Astrocyte of the spinal cord (primary cell): ENCODE measurements at regions not wholly inside any gene's neighbourhood (a gene's known extent, or its start where the extent isn't known, plus 50 kb on each side); places are given as distances from the start of the nearest gene placed in this dataset.
A peak's percentile ranks its signal among the peaks of the same experiment; 100 is the strongest.
"Not testable (repeated sequence)": the region's sequence is repeated elsewhere in the genome, so short reads cannot be mapped to it uniquely, and the experiment has no call there.

ENCODE experiments used
- DNase-seq: peaks from one replicate; pipeline ENCODE4 v3.0.0; 2011; ENCODE audit warnings: low read depth, low spot score
- H3K4me3 ChIP-seq: 2 replicates; pipeline ENCODE4 v1.5.1; 2011; ENCODE audit warnings: low read depth, mild to moderate bottlenecking, low read length, moderate library complexity
- in situ Hi-C: cut with HindIII; loops from 2 replicates; pipeline ENCODE4 v1.10.0; 2017; ENCODE audit warnings: low sequenced_read_pairs
- TF ChIP-seq, protein P1 (sequence below): IDR thresholded peaks from 2 replicates; pipeline ENCODE4 v1.5.1; 2012; ENCODE audit warnings: low read depth, mild to moderate bottlenecking, low read length, inconsistent platforms

DNA sequence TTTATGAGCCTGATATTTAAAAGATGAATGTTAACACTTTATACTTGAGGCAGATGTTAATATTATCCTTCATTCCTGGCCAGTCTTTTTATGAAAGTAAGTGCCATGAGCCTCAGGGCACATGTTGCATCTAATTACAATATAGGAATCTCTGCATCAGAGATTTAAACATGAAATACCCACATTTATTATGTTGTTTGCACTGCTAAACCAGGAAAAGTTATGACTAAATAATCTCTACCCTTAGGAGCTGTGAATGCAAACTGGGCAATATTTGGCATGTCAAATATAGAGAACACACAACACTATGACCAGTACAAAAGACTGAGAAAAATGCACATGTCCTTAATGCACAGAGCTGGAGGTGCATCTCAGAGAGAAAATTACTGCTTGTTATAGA lies 526.1 kb upstream of the GRAMD2B start:
- in situ Hi-C loops: no loop called here
- no peak for DNase-seq
- TF ChIP-seq, protein P1, sequence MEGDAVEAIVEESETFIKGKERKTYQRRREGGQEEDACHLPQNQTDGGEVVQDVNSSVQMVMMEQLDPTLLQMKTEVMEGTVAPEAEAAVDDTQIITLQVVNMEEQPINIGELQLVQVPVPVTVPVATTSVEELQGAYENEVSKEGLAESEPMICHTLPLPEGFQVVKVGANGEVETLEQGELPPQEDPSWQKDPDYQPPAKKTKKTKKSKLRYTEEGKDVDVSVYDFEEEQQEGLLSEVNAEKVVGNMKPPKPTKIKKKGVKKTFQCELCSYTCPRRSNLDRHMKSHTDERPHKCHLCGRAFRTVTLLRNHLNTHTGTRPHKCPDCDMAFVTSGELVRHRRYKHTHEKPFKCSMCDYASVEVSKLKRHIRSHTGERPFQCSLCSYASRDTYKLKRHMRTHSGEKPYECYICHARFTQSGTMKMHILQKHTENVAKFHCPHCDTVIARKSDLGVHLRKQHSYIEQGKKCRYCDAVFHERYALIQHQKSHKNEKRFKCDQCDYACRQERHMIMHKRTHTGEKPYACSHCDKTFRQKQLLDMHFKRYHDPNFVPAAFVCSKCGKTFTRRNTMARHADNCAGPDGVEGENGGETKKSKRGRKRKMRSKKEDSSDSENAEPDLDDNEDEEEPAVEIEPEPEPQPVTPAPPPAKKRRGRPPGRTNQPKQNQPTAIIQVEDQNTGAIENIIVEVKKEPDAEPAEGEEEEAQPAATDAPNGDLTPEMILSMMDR: no peak
- H3K4me3 ChIP-seq: no peak overlapping the region

DNA sequence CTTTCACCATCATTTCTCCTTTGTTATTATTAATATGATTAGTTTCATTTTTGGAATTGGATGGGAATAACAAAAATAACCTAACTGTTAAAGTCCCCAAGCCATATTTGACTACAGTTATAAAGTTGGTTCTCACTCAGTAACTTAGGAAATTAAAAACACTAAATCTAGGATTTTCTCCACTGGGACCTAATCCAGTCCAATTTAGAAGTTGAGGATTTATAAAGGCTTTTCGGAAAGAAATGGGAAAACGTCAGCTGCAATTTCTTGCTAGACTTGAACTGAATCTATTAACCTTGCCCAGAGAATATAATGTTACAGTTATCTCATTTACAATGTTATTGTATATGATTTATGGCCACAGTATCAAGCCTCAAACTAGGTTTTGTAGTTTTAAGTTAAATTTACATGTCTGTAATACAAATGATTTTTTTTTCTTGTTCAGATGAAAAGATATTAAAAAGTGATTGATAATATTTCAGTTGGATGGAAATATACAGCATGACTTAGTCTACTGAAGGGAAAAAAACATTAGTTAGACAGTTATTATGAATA lies 524.3 kb upstream of the GRAMD2B start:
- no peak for DNase-seq
- H3K4me3 ChIP-seq: no peak overlapping the region
- in situ Hi-C loops: no loop called here
- TF ChIP-seq, protein P1: no peak

DNA sequence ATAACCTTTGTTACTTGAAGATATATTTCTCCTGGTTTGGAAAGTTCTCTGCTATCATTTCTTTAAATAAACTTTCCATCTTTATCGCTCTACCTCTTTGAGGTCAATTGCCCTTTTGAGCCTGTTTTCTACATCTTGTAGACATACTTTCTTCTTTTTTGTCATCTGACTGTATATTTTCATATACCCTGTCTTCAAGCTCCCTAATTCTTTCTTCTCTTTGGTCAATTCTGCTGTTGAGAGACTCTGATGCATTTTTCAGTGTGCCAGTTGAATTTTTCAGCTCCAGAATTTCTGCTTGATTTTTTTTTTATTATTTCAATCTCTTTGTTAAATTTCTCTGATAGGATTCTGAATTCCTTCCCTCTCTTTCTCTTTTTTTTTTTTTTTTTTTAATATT lies 511.2 kb upstream of the GRAMD2B start:
- H3K4me3 ChIP-seq: no peak overlapping the region
- in situ Hi-C loops: no loop called here

DNA sequence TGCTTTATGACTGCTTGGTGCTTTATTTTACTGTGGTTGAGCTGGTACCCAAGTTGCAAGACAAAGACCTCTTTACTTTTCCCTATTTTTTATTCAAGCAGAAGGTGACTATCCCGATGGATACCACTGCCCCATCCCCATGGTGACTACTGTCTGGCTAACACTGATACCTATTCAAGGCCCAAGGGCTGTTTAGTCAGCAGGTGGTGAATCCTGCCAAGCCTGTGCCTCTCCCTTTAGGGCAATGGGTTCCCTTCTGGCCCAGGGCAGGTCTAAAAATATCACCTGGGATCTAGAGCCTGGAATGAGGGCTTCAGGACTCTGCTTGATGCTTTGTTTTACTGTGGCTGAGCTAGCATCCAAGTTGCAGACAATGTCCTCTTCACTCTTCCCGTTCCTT lies 510.0 kb upstream of the GRAMD2B start:
- DNase-seq: no peak
- in situ Hi-C loops: no loop called here
- TF ChIP-seq, protein P1: no peak
- no peak overlapping the region for H3K4me3 ChIP-seq

More for the DNA sequence above, 511.2 kb upstream of the GRAMD2B start:
- no peak for DNase-seq
- TF ChIP-seq, protein P1: no peak

DNA sequence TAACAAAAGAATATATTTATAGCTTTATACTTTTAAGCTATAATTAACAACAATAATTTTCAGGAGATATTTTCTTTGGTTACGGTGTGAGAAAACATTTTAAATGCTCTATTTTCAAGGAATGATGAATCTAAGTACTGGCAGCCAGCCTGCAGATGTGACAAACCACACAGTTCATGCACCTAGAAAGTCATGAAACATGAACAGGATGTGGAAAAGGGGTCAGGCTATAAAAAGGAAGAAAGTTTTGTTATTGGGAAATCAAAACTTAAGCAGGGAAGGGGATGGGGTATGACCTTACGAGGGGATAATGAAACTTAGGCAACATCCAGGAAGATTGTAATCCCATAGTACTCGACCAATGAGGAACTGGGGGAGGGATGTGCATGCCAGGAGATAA lies 508.7 kb upstream of the GRAMD2B start:
- TF ChIP-seq, protein P1: no peak
- peak; percentile 31 for DNase-seq
- in situ Hi-C loops: no loop called here
- no peak overlapping the region for H3K4me3 ChIP-seq

DNA sequence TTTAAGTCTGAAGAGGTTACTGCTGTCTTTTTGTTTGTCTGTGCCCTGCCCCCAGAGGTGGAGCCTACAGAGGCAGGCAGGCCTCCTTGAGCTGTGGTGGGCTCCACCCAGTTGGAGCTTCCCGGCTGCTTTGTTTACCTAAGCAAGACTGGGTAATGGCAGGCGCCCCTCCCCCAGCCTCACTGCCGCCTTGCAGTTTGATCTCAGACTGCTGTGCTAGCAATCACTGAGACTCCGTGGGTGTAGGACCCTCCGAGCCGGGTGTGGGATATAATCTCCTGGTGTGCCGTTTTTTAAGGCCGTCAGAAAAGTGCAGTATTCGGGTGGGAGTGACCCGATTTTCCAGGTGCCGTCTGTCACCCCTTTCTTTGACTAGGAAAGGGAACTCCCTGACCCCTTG lies 499.3 kb upstream of the GRAMD2B start:
- in situ Hi-C loops, DNase-seq, H3K4me3 ChIP-seq: not testable (repeated sequence)

DNA sequence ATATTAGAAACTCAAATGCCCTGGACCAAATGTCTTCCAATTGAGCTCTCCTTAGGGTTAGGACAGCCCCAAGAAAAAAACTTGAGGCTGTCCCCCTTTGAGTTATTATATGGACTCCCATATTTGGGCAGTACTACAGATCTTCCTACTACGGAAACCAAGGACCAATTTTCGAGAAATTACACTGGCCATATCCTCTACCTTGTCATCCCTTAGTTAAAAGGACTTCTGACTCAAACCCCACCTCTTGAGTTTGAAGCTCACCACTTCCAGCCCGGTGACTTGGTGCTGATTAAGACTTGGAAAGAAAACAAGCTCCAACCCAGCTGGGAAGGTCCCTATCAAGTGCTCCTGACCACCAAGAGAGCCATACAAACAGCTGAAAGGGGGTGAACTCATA lies 497.0 kb upstream of the GRAMD2B start:
- DNase-seq: no peak
- in situ Hi-C loops: no loop called here
- TF ChIP-seq, protein P1: no peak
- no peak overlapping the region for H3K4me3 ChIP-seq
